ENCODE measurements at regions not wholly inside any gene's neighbourhood (a gene's known extent, or its start where the extent isn't known, plus 50 kb on each side); places are given as distances from the start of the nearest gene placed in this dataset.

DNA sequence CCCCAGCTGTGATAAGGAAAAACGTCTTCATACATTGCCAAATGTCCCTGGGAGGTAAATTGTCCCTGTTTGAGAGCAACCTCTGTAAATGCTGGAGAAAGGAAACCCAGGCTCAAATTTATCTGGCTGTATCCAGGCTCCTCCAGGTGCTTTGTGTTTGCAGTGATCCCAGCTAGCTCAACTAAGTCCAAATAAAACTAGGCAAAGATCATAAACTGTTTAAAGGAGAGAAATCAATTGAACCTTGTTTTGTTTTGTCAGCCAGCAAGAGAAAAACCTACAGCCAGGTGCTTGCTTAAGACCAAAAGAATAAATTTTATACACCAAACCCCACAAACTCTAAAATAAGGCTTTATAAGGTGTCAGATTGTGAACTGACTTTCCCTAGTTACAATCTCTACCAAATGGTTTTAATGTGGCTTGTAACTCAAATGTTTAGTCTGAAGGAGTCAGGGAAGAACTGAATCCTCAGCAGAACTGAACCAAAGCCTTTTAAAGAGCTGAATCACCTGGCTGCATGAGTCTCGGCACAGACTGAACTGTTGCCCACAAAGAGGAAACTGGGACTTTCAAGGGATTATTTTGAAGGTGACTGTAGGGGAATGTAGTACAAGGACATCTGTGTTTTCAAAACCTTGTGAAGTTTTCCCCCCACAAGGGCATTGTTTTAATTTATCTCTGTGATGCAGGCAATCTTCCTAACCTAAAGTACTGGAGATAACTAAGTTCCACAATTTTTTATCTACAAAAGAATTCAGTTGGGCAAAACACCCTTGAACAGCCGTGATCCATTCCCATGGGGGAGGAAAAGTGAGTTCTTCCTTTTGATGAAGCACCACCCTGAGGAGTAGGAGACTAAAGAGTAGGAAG, 201.7 kb upstream of the TARS1 start:
- TF ChIP-seq EZH2 (IDR thresholded peaks at IDR 0.05; ENCODE audit: low read length), result no peak
- no peak for TF ChIP-seq CTCF (optimal IDR thresholded peaks at IDR 0.05 in 1 of 3, IDR thresholded peaks at IDR 0.05 in 1 of 3, conservative IDR thresholded peaks at IDR 0.05 in 1 of 3; ENCODE audit: extremely low read depth in 1 of 3, insufficient read depth in 2 of 3, low read length in 3 of 3)
- H3K4me1 ChIP-seq (ENCODE audit: control insufficient read depth, extremely low read depth, insufficient read depth, low read length), result no peaks in the 10 kb centered on the region
- no peaks in the 10 kb centered on the region for H3K36me3 ChIP-seq (ENCODE audit: control insufficient read depth in 2 of 2, extremely low read depth in 1 of 2, insufficient read depth in 2 of 2, low read length in 2 of 2)
- H3K4me3 ChIP-seq (ENCODE audit: control insufficient read depth in 2 of 3, extremely low read depth in 1 of 3, insufficient read depth in 2 of 3, low read depth in 1 of 3, low read length in 3 of 3), result no peak overlapping the region
- DNase-seq (ENCODE audit: low read depth, low spot score) (no peak), FAIRE-seq (no peak)
- no peaks in the 10 kb centered on the region for H3K27me3 ChIP-seq (ENCODE audit: control insufficient read depth, extremely low read depth, insufficient read depth, low read length)
- no peak overlapping the region for H3K4me2 ChIP-seq (ENCODE audit: control insufficient read depth, extremely low read depth, insufficient read depth, low read depth, low read length)
- H3K9ac ChIP-seq (ENCODE audit: control insufficient read depth, extremely low read depth, insufficient read depth, low read length), result no peak overlapping the region
- dilution Hi-C loops (cut with MboI; ENCODE audit: extremely low pct_ligation_motif_present, low sequenced_read_pairs), result no loop called here
- no peaks in the 10 kb centered on the region for H3K9me1 ChIP-seq (ENCODE audit: control insufficient read depth, extremely low read depth, insufficient read depth, low read length)
- no peak overlapping the region for H2AFZ ChIP-seq (ENCODE audit: control insufficient read depth, low read length)
- no peaks in the 10 kb centered on the region for H3K79me2 ChIP-seq (ENCODE audit: control insufficient read depth, insufficient read depth, low read length)
- no peaks in the 10 kb centered on the region for H3K9me3 ChIP-seq (ENCODE audit: control insufficient read depth, low read depth, low read length)
- H3K27ac ChIP-seq (ENCODE audit: control insufficient read depth, insufficient read depth, low read length), result no peak overlapping the region
- no peaks in the 10 kb centered on the region for H4K20me1 ChIP-seq (ENCODE audit: control insufficient read depth, extremely low read depth, insufficient read depth, low read length)

DNA sequence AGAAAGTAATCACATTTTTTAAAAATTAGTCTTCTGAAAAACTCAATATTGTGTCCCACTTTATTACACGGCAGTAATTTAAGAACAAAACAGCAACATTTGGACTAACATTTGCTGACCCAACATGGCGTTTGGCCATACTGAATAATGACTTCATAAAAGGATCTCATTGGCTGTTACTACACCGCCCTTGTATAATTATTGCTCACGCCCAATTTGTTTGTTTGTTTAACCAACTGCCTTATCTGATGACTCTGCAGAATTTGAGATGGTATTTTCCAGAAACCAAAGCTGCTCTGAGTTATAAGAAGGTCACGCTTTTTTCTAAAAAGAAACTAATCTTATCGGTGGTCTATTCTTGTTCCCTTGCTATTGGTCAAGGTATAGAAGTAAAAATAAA, 200.2 kb upstream of the TARS1 start:
- Histone ChIP-seq H3K27me3 (ENCODE audit: control insufficient read depth, extremely low read depth, insufficient read depth, low read length) (no peaks in the 10 kb centered on the region), H3K9me1 (ENCODE audit: control insufficient read depth, extremely low read depth, insufficient read depth, low read length) (no peaks in the 10 kb centered on the region), H3K4me1 (ENCODE audit: control insufficient read depth, extremely low read depth, insufficient read depth, low read length) (no peaks in the 10 kb centered on the region), H3K9me3 (ENCODE audit: control insufficient read depth, low read depth, low read length) (no peaks in the 10 kb centered on the region), H3K9ac (ENCODE audit: control insufficient read depth, extremely low read depth, insufficient read depth, low read length) (no peak overlapping the region), H3K27ac (ENCODE audit: control insufficient read depth, insufficient read depth, low read length) (no peak overlapping the region), H2AFZ (ENCODE audit: control insufficient read depth, low read length) (no peak overlapping the region), H3K79me2 (ENCODE audit: control insufficient read depth, insufficient read depth, low read length) (no peaks in the 10 kb centered on the region), H3K4me2 (ENCODE audit: control insufficient read depth, extremely low read depth, insufficient read depth, low read depth, low read length) (no peak overlapping the region), H3K36me3 (ENCODE audit: control insufficient read depth in 2 of 2, extremely low read depth in 1 of 2, insufficient read depth in 2 of 2, low read length in 2 of 2) (no peaks in the 10 kb centered on the region), H4K20me1 (ENCODE audit: control insufficient read depth, extremely low read depth, insufficient read depth, low read length) (no peaks in the 10 kb centered on the region), H3K4me3 (ENCODE audit: control insufficient read depth in 2 of 3, extremely low read depth in 1 of 3, insufficient read depth in 2 of 3, low read depth in 1 of 3, low read length in 3 of 3) (no peak overlapping the region)
- TF ChIP-seq CTCF (optimal IDR thresholded peaks at IDR 0.05 in 1 of 3, IDR thresholded peaks at IDR 0.05 in 1 of 3, conservative IDR thresholded peaks at IDR 0.05 in 1 of 3; ENCODE audit: extremely low read depth in 1 of 3, insufficient read depth in 2 of 3, low read length in 3 of 3), result no peak
- dilution Hi-C loops (cut with MboI; ENCODE audit: extremely low pct_ligation_motif_present, low sequenced_read_pairs), result no loop called here
- DNase-seq (ENCODE audit: low read depth, low spot score) (no peak), FAIRE-seq (no peak)
